HG03175 (cell line): ENCODE measurements at regions not wholly inside any gene's neighbourhood (a gene's known extent, or its start where the extent isn't known, plus 50 kb on each side); places are given as distances from the start of the nearest gene placed in this dataset.
"Not testable (repeated sequence)": the region's sequence is repeated elsewhere in the genome, so short reads cannot be mapped to it uniquely, and the experiment has no call there.

Experiments
- ATAC-seq: cut with Tn5 transposase; IDR thresholded peaks from one replicate; pipeline ENCODE4 v1.9.1; 2021; ENCODE audit warnings: mild to moderate bottlenecking, moderate library complexity; ENCODE audit not compliant: unreplicated experiment

GRCh38 chr7:93830141-93830925 is 60.2 kb downstream of the TFPI2 start:
- no peak for ATAC-seq

GRCh38 chr7:93828260-93828659 is 62.3 kb downstream of the TFPI2 start:
- peak; percentile 49 for ATAC-seq

- ATAC-seq: no peak
Measured at GRCh38 chr7:93823621-93824020, 66.9 kb downstream of the TFPI2 start.

- no peak for ATAC-seq
Measured at GRCh38 chr7:93821463-93821862, 69.1 kb downstream of the TFPI2 start.

- ATAC-seq: no peak
Measured at GRCh38 chr7:93819699-93820098, 70.9 kb downstream of the TFPI2 start.

- no peak for ATAC-seq
Measured at GRCh38 chr7:93817526-93817925, 73.0 kb downstream of the TFPI2 start.

GRCh38 chr7:93817004-93817403 is 73.5 kb downstream of the TFPI2 start:
- ATAC-seq: no peak

GRCh38 chr7:93813514-93813913 is 77.0 kb downstream of the TFPI2 start:
- ATAC-seq: no peak

GRCh38 chr7:93812061-93812460 is 78.5 kb downstream of the TFPI2 start:
- no peak for ATAC-seq

- no peak for ATAC-seq
Measured at GRCh38 chr7:93811198-93811597, 79.4 kb downstream of the TFPI2 start.

- ATAC-seq: no peak
Measured at GRCh38 chr7:93810561-93810960, 80.0 kb downstream of the TFPI2 start.

GRCh38 chr7:93804726-93805125 is 85.8 kb downstream of the TFPI2 start:
- ATAC-seq: no peak

- ATAC-seq: peak; percentile 57
Measured at GRCh38 chr7:93799750-93800357, 90.7 kb downstream of the TFPI2 start.

- not testable (repeated sequence) for ATAC-seq
Measured at GRCh38 chr7:93793084-93793697, 97.4 kb downstream of the TFPI2 start.

GRCh38 chr7:93779115-93779514 is 111.4 kb downstream of the TFPI2 start:
- ATAC-seq: no peak

- ATAC-seq: no peak
Measured at GRCh38 chr7:93778384-93778783, 112.2 kb downstream of the TFPI2 start.

- ATAC-seq: no peak
Measured at GRCh38 chr7:93773446-93773845, 117.1 kb downstream of the TFPI2 start.

GRCh38 chr7:93765475-93765874 is 125.1 kb downstream of the TFPI2 start:
- ATAC-seq: no peak

- no peak for ATAC-seq
Measured at GRCh38 chr7:93758631-93759030, 131.9 kb downstream of the TFPI2 start.

- ATAC-seq: no peak
Measured at GRCh38 chr7:93757426-93757825, 133.1 kb downstream of the TFPI2 start.

GRCh38 chr7:93756890-93757289 is 133.7 kb downstream of the TFPI2 start:
- no peak for ATAC-seq

GRCh38 chr7:93751421-93751820 is 139.1 kb downstream of the TFPI2 start:
- no peak for ATAC-seq
